Ureter (tissue), 1 donor: ENCODE measurements at regions not wholly inside any gene's neighbourhood (a gene's known extent, or its start where the extent isn't known, plus 50 kb on each side); places are given as distances from the start of the nearest gene placed in this dataset.

Source experiments
- DNase-seq: peaks from one replicate; pipeline ENCODE4 v3.0.0-alpha.2; 2020; ENCODE audit warnings: low spot score
- donor health status: DM: yes; HTN: yes; CAD: no.

DNA sequence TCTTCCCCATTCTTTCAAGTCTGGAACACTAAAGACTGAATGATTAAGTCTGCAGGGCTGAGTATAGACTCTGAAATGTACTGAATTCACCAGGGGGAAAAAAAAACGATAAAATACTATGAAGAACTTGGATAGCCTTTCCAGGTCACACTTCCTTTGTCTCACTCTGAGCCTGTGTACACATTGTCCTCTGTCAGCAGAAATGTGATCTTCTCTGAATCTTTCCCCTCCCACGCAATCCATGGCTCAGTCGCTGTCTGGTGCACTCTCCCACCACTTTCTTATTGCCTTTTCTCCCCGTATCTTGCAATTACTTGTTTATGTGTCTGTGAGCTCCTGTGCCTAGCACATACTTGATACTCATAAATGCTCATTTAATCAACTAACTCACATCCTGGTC lies 212.6 kb upstream of the RSPO3 start:
- no peak for DNase-seq

DNA sequence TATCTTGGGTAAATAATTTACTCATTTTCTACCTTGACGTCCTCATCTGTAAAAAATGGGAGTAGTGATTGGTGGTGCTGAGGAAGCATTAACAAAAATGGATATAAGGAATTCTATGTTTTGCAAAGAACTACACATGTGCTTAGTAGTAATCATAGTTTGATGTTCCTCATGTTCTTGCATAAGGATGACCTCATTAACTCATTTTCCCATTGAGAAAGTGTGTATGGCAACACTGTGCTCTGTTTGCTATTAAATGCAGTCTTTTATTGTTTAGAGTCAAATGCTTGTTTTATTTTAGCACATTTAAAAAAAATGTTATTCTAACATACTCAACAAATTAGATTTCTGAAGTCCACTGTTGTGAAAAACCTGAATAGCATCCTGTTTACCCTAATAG lies 211.2 kb upstream of the RSPO3 start:
- no peak for DNase-seq

GRCh38 chr6:126907996-126908395 lies 210.5 kb upstream of the RSPO3 start:
- DNase-seq, result no peak

DNA sequence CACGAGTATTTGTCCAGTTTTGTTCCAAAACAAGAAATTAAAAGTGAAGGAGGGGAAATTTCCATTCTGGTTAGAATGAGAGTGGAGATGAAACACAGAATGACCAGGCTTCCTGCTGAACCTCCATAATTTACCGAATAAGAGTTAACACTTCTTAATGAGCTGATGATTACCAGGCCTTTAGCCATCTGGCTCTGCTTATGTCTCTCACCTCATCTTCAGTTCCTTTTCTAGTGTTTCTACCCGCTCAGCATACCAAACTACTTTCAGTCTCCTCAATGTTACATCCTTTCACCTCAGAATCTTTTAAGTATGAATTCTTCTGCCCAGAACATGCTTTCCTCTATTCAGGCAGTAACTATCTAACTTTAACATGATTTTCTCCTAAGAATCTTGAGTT lies 209.0 kb upstream of the RSPO3 start:
- DNase-seq, result no peak

DNA sequence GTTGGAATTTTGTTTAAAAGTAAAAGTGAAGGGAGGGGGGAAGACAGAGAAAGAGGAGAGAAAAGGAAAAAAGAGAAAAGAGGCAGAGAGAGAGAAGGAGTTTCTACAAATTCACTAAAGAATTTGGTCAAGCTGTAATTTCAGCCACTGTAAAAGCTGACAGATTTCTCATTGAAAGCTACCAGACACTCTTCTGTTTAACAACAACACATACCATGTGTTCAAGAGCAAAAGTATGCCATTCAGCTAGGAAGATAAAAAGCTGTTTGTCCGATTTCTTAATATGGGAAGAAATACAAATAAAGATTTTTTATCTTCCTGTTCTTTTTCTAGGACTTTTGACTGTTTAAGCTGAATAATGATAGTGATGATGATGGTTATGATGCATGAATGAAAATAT lies 204.8 kb upstream of the RSPO3 start:
- no peak for DNase-seq

DNA sequence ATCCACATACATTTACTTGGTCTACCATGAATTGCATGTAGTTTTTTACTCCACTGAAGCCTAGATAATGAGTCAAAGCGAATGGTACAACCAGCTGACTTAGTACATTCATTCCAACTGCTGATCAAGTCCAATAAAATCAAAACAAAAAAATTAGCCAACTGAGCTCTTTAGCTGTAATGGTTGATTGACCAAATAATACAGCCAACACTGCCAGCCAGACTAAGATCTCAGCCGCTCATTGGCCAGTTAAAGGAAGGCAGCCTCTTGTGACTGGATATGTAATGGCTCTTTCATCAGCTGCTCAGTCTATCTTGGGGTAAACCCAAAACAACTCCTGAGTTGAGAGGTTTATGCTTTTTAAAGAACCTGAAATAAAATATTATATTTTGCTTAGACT lies 204.3 kb upstream of the RSPO3 start:
- no peak for DNase-seq

- DNase-seq, result no peak
Observed at GRCh38 chr6:126914801-126915200, 203.7 kb upstream of the RSPO3 start.

GRCh38 chr6:126919947-126920346 lies 198.5 kb upstream of the RSPO3 start:
- no peak for DNase-seq

DNA sequence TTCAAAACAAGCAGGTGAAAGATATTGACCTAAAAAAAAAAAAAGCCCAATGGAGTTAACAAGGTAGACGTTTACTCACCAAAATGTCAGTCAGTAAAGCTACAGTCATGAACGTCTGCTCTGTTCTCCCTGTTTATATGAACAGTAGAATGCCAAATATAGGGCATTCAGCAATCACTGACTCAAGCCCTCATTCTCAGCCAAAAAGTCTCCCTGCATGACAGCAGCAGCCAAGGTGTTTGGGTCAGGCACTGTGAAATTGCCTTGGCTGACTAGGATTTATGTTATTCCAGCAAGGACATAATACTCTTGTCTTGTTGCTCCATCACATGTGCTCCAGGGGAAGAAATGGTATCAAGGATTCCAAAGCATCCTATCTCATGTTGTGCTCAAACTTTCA lies 194.7 kb upstream of the RSPO3 start:
- DNase-seq, result no peak

GRCh38 chr6:126926926-126927325 lies 191.5 kb upstream of the RSPO3 start:
- DNase-seq, result no peak

DNA sequence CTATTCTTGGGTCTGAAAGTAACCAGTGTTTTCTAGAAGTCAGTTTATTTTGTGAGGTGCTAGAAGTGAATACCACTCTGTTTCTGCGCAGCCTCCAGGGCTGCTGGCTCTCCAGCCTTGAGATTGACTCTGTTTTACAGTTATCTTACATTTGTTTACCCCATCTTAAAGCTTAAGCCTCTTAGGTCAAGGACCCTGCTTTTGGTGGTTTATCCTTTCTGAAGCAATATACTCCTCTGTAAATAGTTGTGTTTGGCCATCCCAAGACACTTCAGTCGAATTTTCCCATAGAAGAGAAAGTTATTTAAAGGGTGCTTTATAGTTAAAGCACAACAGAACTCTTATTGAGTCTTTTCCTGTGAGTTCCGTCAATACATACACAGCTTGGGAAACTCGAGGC lies 190.6 kb upstream of the RSPO3 start:
- no peak for DNase-seq

GRCh38 chr6:126937426-126937825 lies 181.0 kb upstream of the RSPO3 start:
- no peak for DNase-seq

DNA sequence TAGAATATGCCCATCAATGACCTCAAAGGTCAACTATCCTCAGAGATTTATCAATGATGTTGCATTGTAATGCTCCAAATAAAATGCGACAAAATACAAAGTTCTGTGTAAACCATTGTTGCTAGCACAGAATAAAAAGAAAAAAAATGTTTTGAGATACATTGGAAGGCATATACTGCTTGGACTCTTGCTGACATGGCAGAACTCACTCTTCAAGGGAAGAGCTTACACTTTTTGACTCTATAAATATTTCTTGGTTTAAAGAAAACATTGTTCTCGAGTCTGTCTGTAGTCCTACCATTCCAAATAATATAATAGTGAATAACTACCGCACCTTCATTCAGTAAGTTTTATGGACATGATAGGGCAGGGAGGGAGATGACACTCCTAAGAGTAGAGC lies 178.7 kb upstream of the RSPO3 start:
- DNase-seq, result no peak

- no peak for DNase-seq
Observed at GRCh38 chr6:126941751-126942150, 176.7 kb upstream of the RSPO3 start.

DNA sequence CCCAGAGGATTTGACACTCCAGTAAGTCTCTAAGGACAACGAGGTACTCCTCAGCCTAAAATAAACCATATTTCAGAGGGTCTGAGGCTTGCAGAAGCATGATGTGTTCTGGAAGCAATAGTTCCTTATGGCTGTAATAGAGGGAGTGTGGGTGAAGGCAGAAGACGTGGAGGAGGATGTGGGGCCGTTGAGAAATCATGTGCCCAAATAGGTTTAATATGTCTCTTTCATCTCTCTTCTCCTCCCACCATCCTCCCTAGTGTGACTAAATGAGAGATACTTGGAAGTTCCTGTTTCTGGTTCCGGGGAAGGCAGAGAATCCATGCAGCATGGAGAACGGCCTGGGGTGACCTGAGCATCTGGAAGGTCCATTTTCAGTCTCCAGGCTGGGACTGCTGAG lies 174.0 kb upstream of the RSPO3 start:
- DNase-seq, result no peak

DNA sequence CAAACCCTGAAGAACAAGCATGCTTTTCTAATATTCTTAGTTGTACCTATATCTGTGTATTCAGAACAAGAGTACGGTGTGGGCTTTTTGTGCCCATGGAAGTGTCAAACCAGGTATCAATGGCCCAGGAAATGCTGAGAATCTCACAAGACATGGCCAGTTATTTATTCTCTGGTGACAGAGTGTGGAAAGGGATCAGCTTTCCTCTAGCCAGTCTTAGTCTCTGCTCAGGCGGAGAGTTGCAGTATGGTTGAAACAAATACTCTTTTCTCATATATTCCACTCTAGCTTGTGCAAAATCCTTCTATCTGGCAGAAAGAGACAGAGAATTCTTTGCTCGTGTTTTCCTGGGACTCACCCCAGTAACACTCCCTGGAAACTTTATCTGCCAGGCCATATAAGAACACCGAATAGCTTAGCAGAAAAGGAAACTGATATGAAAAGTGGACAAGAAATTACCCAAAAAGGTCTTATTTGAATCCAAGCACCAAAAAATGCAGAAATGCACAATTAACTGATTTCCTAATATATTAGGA lies 173.3 kb upstream of the RSPO3 start:
- DNase-seq, result no peak

DNA sequence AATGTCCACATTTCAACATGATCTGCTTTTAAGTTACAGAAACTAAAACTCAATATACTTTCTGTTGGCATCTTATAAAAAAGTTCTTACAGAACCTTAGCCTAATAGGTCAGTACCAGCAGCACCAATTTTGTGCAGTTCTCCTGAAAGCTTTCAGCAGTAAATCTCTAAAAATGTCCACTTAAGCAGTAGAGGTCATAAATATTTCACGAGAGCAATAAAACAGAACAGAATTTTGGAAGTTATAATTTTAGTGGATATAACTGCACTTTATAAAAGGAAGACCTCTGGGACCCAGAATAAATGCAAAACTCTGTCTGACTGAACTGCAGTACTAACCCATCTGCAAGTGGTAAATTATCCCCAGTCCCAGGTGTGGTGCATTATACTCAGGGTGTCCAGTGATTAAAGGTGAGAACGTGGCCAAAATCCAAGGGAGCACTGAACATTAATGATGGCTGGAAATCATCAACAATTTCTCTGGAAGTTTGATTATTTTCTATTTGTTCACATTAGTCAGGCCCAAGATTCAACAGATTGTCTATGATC lies 172.6 kb upstream of the RSPO3 start:
- DNase-seq, result no peak

DNA sequence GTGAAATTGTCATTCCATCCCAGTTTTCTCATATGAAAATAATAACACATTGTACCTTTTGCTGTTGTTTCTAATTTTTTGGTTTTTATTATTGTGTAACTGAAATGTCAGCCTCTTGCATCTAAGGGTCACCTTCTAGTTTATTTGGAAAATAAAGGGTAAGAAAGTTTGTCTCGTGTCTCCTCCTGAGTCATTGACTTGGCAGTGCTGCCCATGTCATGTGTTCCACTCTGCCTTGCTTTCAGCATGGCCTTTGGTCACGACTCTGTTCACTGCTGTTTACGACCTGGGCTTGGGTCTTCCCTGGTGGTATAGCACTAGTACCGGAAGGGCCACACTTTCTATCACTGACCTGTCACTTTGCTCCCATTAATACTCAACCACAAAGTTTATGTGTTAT lies 171.4 kb upstream of the RSPO3 start:
- DNase-seq, result no peak

DNA sequence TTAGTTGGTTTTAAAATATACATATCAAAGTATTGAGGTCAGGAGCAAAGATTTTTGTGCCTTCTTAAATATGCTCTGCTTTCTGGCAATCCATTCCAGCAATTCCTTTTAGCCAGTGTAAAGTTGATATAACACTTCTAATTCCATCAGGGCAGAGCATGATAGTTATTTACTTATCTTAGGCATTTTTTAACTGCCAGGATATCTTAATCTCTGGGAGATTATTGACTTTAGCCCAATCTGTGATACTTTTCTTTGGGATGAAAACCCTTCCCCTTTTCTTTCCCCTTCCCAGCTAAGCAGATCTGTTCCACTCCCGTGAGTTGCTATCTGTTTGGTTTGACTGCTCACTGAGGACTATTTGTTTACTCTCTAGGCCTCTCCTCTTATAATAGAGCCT lies 168.7 kb upstream of the RSPO3 start:
- no peak for DNase-seq

GRCh38 chr6:126955621-126956020 lies 162.8 kb upstream of the RSPO3 start:
- DNase-seq, result no peak

DNA sequence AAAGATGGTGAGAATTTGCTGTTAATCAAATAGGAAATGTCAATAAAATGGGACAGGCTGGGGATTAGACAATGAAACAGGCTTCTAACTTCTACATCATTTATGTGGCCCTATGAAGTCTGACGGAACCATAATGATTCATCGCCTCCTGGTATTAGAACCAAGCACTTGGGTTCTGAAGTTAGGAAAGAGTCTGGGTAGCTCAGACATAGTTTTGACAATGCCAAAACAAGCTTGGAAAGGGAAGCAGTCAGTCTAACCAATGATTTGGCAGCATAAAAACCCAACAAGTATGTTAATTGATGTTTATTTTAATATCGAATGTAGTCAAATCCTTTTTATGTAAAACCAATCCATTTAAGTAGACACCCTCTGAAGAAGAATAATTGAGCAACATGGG lies 160.8 kb upstream of the RSPO3 start:
- DNase-seq, result no peak

DNA sequence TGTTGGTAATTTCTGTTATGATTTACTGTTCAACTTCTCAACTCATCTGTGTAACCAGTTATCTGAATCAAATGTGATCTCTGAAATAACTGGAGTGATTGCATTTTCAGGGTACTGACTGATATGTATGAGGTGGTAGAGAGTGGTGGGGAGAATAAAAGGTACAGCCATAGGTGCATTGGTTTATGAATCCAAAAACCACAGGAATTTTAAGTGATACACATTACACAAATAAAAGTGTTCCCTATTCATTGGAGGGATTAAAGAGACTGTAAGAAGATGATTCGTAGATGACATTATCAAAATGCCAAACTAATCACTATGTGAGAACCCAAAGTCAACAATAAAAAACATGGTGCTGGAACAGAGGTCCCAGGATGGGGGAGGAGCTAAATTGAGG lies 158.7 kb upstream of the RSPO3 start:
- DNase-seq, result no peak

GRCh38 chr6:126963077-126963809 lies 155.2 kb upstream of the RSPO3 start:
- no peak for DNase-seq
